ENCODE measurements at regions not wholly inside any gene's neighbourhood (a gene's known extent, or its start where the extent isn't known, plus 50 kb on each side); places are given as distances from the start of the nearest gene placed in this dataset.

GRCh38 chr18:40355726-40356125 is 1599.3 kb upstream of the PIK3C3 start:
- Histone ChIP-seq H3K4me1 (ENCODE audit: insufficient read depth, low read length) (no peaks in the 10 kb centered on the region), H3K9me2 (replicated peaks; ENCODE audit: low read length) (no peaks in the 10 kb centered on the region), H3K27me3 (ENCODE audit: low read length) (no peaks in the 10 kb centered on the region), H3K36me3 (ENCODE audit: low read depth, low read length) (no peaks in the 10 kb centered on the region), H3K9me3 (ENCODE audit: low read length) (no peaks in the 10 kb centered on the region), H3K4me3 (ENCODE audit: low read length) (no peak overlapping the region), H2AFZ (ENCODE audit: low read length) (no peak overlapping the region), H3F3A (ENCODE audit: low read length, unreplicated experiment) (no peaks in the 10 kb centered on the region), H3K4me2 (ENCODE audit: low read length) (no peak overlapping the region), H3K27ac (ENCODE audit: low read length) (no peak overlapping the region), H3K79me2 (ENCODE audit: low read length) (no peaks in the 10 kb centered on the region), H4K20me1 (ENCODE audit: low read length) (no peaks in the 10 kb centered on the region), H3K9ac (ENCODE audit: low read length) (no peak overlapping the region)
- ATAC-seq (peak; percentile 81), DNase-seq (peak; percentile 46)
- POLR2A ChIA-PET (ENCODE audit: unreplicated experiment) = no interaction called here
- CTCF ChIA-PET = no interaction called here
- no TSS peak for BruUV-seq (replicated peaks)
- TF ChIP-seq EZH2phosphoT487 (IDR thresholded peaks at IDR 0.05; ENCODE audit: borderline replicate concordance, low read length) = no peak
- TF ChIP-seq CTCF (conservative IDR thresholded peaks at IDR 0.05; ENCODE audit: low read depth, low read length) = no peak
- no peak for TF ChIP-seq EZH2 (IDR thresholded peaks at IDR 0.05; ENCODE audit: low read length, unreplicated experiment)
- intact Hi-C loops (cut with micrococcal nuclease) = no loop called here

- DNase-seq (no peak), ATAC-seq (no peak)
- H3K79me2 ChIP-seq (ENCODE audit: low read length) = no peaks in the 10 kb centered on the region
- ChIA-PET POLR2A (ENCODE audit: unreplicated experiment) (no interaction called here), CTCF (no interaction called here)
- H3K9me2 ChIP-seq (replicated peaks; ENCODE audit: low read length) = no peaks in the 10 kb centered on the region
- no peak overlapping the region for H3K27ac ChIP-seq (ENCODE audit: low read length)
- no peak overlapping the region for H3K4me2 ChIP-seq (ENCODE audit: low read length)
- no peaks in the 10 kb centered on the region for H3K9me3 ChIP-seq (ENCODE audit: low read length)
- no peaks in the 10 kb centered on the region for H4K20me1 ChIP-seq (ENCODE audit: low read length)
- intact Hi-C loops (cut with micrococcal nuclease) = no loop called here
- H2AFZ ChIP-seq (ENCODE audit: low read length) = no peak overlapping the region
- H3K9ac ChIP-seq (ENCODE audit: low read length) = no peak overlapping the region
- H3K27me3 ChIP-seq (ENCODE audit: low read length) = no peaks in the 10 kb centered on the region
- BruUV-seq (replicated peaks) = no TSS peak
- H3F3A ChIP-seq (ENCODE audit: low read length, unreplicated experiment) = no peaks in the 10 kb centered on the region
- no peak overlapping the region for H3K4me3 ChIP-seq (ENCODE audit: low read length)
- no peak for TF ChIP-seq CTCF (conservative IDR thresholded peaks at IDR 0.05; ENCODE audit: low read depth, low read length)
- no peak for TF ChIP-seq EZH2 (IDR thresholded peaks at IDR 0.05; ENCODE audit: low read length, unreplicated experiment)
- no peak for TF ChIP-seq EZH2phosphoT487 (IDR thresholded peaks at IDR 0.05; ENCODE audit: borderline replicate concordance, low read length)
- H3K36me3 ChIP-seq (ENCODE audit: low read depth, low read length) = no peaks in the 10 kb centered on the region
- no peaks in the 10 kb centered on the region for H3K4me1 ChIP-seq (ENCODE audit: insufficient read depth, low read length)
Observed at GRCh38 chr18:40348196-40348595, 1606.8 kb upstream of the PIK3C3 start.

- ATAC-seq (no peak), DNase-seq (no peak)
- Histone ChIP-seq H3K27me3 (ENCODE audit: low read length) (no peaks in the 10 kb centered on the region), H4K20me1 (ENCODE audit: low read length) (no peaks in the 10 kb centered on the region), H3K79me2 (ENCODE audit: low read length) (no peaks in the 10 kb centered on the region), H3K9me3 (ENCODE audit: low read length) (no peaks in the 10 kb centered on the region), H3F3A (ENCODE audit: low read length, unreplicated experiment) (no peaks in the 10 kb centered on the region), H2AFZ (ENCODE audit: low read length) (no peak overlapping the region), H3K4me1 (ENCODE audit: insufficient read depth, low read length) (no peaks in the 10 kb centered on the region), H3K4me3 (ENCODE audit: low read length) (no peak overlapping the region), H3K9me2 (replicated peaks; ENCODE audit: low read length) (no peaks in the 10 kb centered on the region), H3K4me2 (ENCODE audit: low read length) (no peak overlapping the region), H3K9ac (ENCODE audit: low read length) (no peak overlapping the region), H3K27ac (ENCODE audit: low read length) (no peak overlapping the region), H3K36me3 (ENCODE audit: low read depth, low read length) (no peaks in the 10 kb centered on the region)
- no TSS peak for BruUV-seq (replicated peaks)
- ChIA-PET CTCF (no interaction called here), POLR2A (ENCODE audit: unreplicated experiment) (no interaction called here)
- intact Hi-C loops (cut with micrococcal nuclease) = no loop called here
- no peak for TF ChIP-seq EZH2phosphoT487 (IDR thresholded peaks at IDR 0.05; ENCODE audit: borderline replicate concordance, low read length)
- no peak for TF ChIP-seq EZH2 (IDR thresholded peaks at IDR 0.05; ENCODE audit: low read length, unreplicated experiment)
- TF ChIP-seq CTCF (conservative IDR thresholded peaks at IDR 0.05; ENCODE audit: low read depth, low read length) = no peak
Observed at GRCh38 chr18:40347261-40347660, 1607.8 kb upstream of the PIK3C3 start.
